H1 (cell line): ENCODE measurements at regions not wholly inside any gene's neighbourhood (a gene's known extent, or its start where the extent isn't known, plus 50 kb on each side); places are given as distances from the start of the nearest gene placed in this dataset.

Experiments
- CTCF ChIA-PET: fragments of 300-600 bp; sonication (Branson Sonifier 250); formaldehyde crosslinking; loops from one replicate; lab custom pipeline; 2021; ENCODE audit not compliant: partially characterized antibody; lab: Charles Lee
- POLR2A ChIA-PET: fragments of 300-600 bp; sonication (Branson Sonifier 250); formaldehyde crosslinking; loops from one replicate; lab custom pipeline; 2021; ENCODE audit warnings: inconsistent platforms; ENCODE audit not compliant: partially characterized antibody; lab: Charles Lee
- DNase-seq, 2 experiments: peaks; one replicate each; pipeline versions ENCODE4 v3.0.0 to v3.0.0-alpha.2; 2010 to 2022; ENCODE audit warnings: low spot score in 2 of 2, low read depth in 1 of 2, mixed read lengths in 1 of 2
- FAIRE-seq: peaks from 2 replicates; lab custom pipeline; 2011; peaks lifted over from hg19 to GRCh38; lab: Jason Lieb, UNC
- H2AFZ ChIP-seq: 2 replicates; pipeline ENCODE4 v1.8.1; 2012; ENCODE audit warnings: low read length, inconsistent platforms
- H2AK5ac ChIP-seq: 2 replicates; pipeline ENCODE4 v1.6.1; 2013; ENCODE audit warnings: low read depth, low read length
- H2BK120ac ChIP-seq: replicated peaks from 2 replicates; pipeline ENCODE3; 2013; ENCODE audit warnings: low read depth, low read length, inconsistent platforms
- H2BK12ac ChIP-seq: 2 replicates; pipeline ENCODE4 v1.6.1; 2013; ENCODE audit warnings: low read depth, low read length
- H2BK15ac ChIP-seq: 2 replicates; pipeline ENCODE4 v1.6.1; 2013; ENCODE audit warnings: low read length
- H2BK20ac ChIP-seq: 2 replicates; pipeline ENCODE4 v1.6.1; 2013; ENCODE audit warnings: low read length
- H2BK5ac ChIP-seq: 2 replicates; pipeline ENCODE4 v1.6.1; 2013; ENCODE audit warnings: low read depth, low read length
- H3K14ac ChIP-seq: 2 replicates; pipeline ENCODE4 v1.6.1; 2013; ENCODE audit warnings: inconsistent platforms; ENCODE audit not compliant: insufficient read length
- H3K18ac ChIP-seq: 2 replicates; pipeline ENCODE4 v1.6.1; 2013; ENCODE audit warnings: low read length; ENCODE audit errors: extremely low read depth
- H3K23ac ChIP-seq: 2 replicates; pipeline ENCODE4 v1.6.1; 2013; ENCODE audit warnings: inconsistent platforms; ENCODE audit not compliant: insufficient read length
- H3K23me2 ChIP-seq: 2 replicates; pipeline ENCODE4 v1.6.1; 2013; ENCODE audit warnings: low read depth, low read length
- H3K27ac ChIP-seq: 2 replicates; pipeline ENCODE4 v1.6.1; 2011; ENCODE audit warnings: low read depth, low read length, inconsistent platforms
- H3K27me3 ChIP-seq, 4 experiments: replicated peaks in 1 of 4; 1 replicate in 1 of 4; 2 replicates in 3 of 4; pipeline versions ENCODE4 v1.6.1 to v1.8.1; 2011 to 2013; ENCODE audit warnings: low read length in 3 of 4, mild to moderate bottlenecking in 3 of 4, inconsistent platforms in 2 of 4, mixed read lengths in 2 of 4, moderate library complexity in 1 of 4; ENCODE audit not compliant: control insufficient read depth in 3 of 4, insufficient read depth in 3 of 4; ENCODE audit errors: extremely low read depth in 1 of 4
- H3K36me3 ChIP-seq, 4 experiments: 2 replicates each; pipeline versions ENCODE4 v1.6.1 to v1.8.1; 2011 to 2013; ENCODE audit warnings: mild to moderate bottlenecking in 4 of 4, low read length in 3 of 4, moderate library complexity in 2 of 4, control low read depth in 1 of 4, inconsistent platforms in 1 of 4; ENCODE audit not compliant: insufficient read depth in 4 of 4, control insufficient read depth in 2 of 4
- H3K4ac ChIP-seq: replicated peaks from 2 replicates; pipeline ENCODE3; 2013; ENCODE audit warnings: low read length, low read depth, mixed read lengths, inconsistent platforms; ENCODE audit not compliant: insufficient read length
- H3K4me1 ChIP-seq, 4 experiments: replicated peaks in 1 of 4; 1 replicate in 1 of 4; 2 replicates in 3 of 4; pipeline versions ENCODE4 v1.6.1 to v1.8.1; 2011 to 2013; ENCODE audit warnings: low read length in 3 of 4, inconsistent platforms in 2 of 4, mixed read lengths in 1 of 4; ENCODE audit not compliant: insufficient read depth in 4 of 4, control insufficient read depth in 3 of 4
- H3K4me2 ChIP-seq, 2 experiments: 2 replicates each; pipeline versions ENCODE4 v1.6.1 to v1.8.1; 2011 to 2013; ENCODE audit warnings: low read depth in 2 of 2, low read length in 2 of 2, control low read depth in 1 of 2, inconsistent platforms in 1 of 2, mild to moderate bottlenecking in 1 of 2; ENCODE audit not compliant: insufficient read depth in 1 of 2
- H3K4me3 ChIP-seq, 4 experiments: fragments of 200-600, 300-600 bp in 1 of 4; sonication (generic), shearing (Covaris generic), sonication (Bioruptor Twin) in 1 of 4; 2 replicates each; pipeline versions ENCODE4 v1.5.1 to v1.8.1; 2011 to 2016; ENCODE audit warnings: low read length in 4 of 4, low read depth in 3 of 4, control low read depth in 2 of 4, inconsistent platforms in 2 of 4, mild to moderate bottlenecking in 2 of 4, mixed read lengths in 1 of 4, moderate library complexity in 1 of 4; ENCODE audit not compliant: insufficient read depth in 2 of 4; ENCODE audit errors: extremely low read depth in 1 of 4
- H3K56ac ChIP-seq: replicated peaks from 2 replicates; pipeline ENCODE3; 2013; ENCODE audit warnings: low read depth, mild to moderate bottlenecking, mixed read lengths, low read length, inconsistent platforms; ENCODE audit not compliant: insufficient read length
- H3K79me1 ChIP-seq: 2 replicates; pipeline ENCODE4 v1.6.1; 2013; ENCODE audit warnings: low read depth, low read length, control low read depth
- H3K79me2 ChIP-seq, 2 experiments: 2 replicates each; pipeline versions ENCODE4 v1.6.1 to v1.8.1; 2012 to 2013; ENCODE audit warnings: low read length in 2 of 2, mild to moderate bottlenecking in 2 of 2, inconsistent platforms in 1 of 2; ENCODE audit not compliant: insufficient read depth in 2 of 2, control insufficient read depth in 1 of 2
- H3K9ac ChIP-seq, 4 experiments: replicated peaks in 1 of 4; 1 replicate in 1 of 4; 2 replicates in 3 of 4; pipeline versions ENCODE4 v1.6.1 to v1.8.1; 2011 to 2013; ENCODE audit warnings: low read depth in 3 of 4, low read length in 3 of 4, control low read depth in 2 of 4, mild to moderate bottlenecking in 2 of 4, moderate library complexity in 2 of 4, inconsistent platforms in 1 of 4; ENCODE audit errors: extremely low read depth in 1 of 4
- H3K9me3 ChIP-seq, 2 experiments: 2 replicates each; pipeline versions ENCODE4 v1.6.1 to v1.8.1; 2012 to 2013; ENCODE audit warnings: mild to moderate bottlenecking in 2 of 2, moderate library complexity in 2 of 2, control low read depth in 1 of 2, inconsistent platforms in 1 of 2, low read depth in 1 of 2, low read length in 1 of 2, mixed read lengths in 1 of 2; ENCODE audit not compliant: insufficient read depth in 2 of 2
- H4K20me1 ChIP-seq, 2 experiments: replicated peaks in 1 of 2; 2 replicates each; pipeline versions ENCODE3 to v1.8.1; 2011 to 2013; ENCODE audit warnings: inconsistent platforms in 2 of 2, low read length in 2 of 2, mild to moderate bottlenecking in 1 of 2; ENCODE audit not compliant: insufficient read depth in 2 of 2, control insufficient read depth in 1 of 2
- H4K5ac ChIP-seq: 2 replicates; pipeline ENCODE4 v1.6.1; 2013; ENCODE audit warnings: low read length, low read depth, mixed read lengths, inconsistent platforms; ENCODE audit not compliant: insufficient read length
- H4K8ac ChIP-seq: 2 replicates; pipeline ENCODE4 v1.8.0; 2013; ENCODE audit warnings: mild to moderate bottlenecking, moderate library complexity, low read length, inconsistent platforms; ENCODE audit not compliant: insufficient read depth; ENCODE audit errors: extremely low read depth
- H4K91ac ChIP-seq: replicated peaks from 2 replicates; pipeline ENCODE3; 2013; ENCODE audit warnings: low read length, mixed read lengths, inconsistent platforms; ENCODE audit not compliant: insufficient read length
- JUN ChIP-seq: IDR thresholded peaks from 2 replicates; pipeline ENCODE4 v1.6.1; 2011; ENCODE audit warnings: low read depth, mild to moderate bottlenecking, improper control_type of control experiment, low read length
- KDM1A ChIP-seq: fragments of 200-600, 300-600 bp; sonication (generic); IDR thresholded peaks from 2 replicates; pipeline ENCODE4 v1.7.1; 2016; ENCODE audit warnings: mild to moderate bottlenecking, low read length, borderline replicate concordance
- SUZ12 ChIP-seq: fragments of 200-600 bp; sonication (generic); IDR thresholded peaks from 2 replicates; pipeline ENCODE4 v1.6.1; 2012; ENCODE audit warnings: mild to moderate bottlenecking, inconsistent platforms, low read length, moderate library complexity, mixed read lengths
- WGBS, 2 experiments: shearing (Covaris generic) in 1 of 2; methylation state at CpG; one replicate each; pipeline versions ENCODE4 v1.1.6 to v1.1.7; 2013 to 2015; ENCODE audit warnings: low lambda C conversion rate in 2 of 2, mixed read lengths in 2 of 2, inconsistent platforms in 1 of 2, low coverage in 1 of 2, missing lambda C conversion rate in 1 of 2; ENCODE audit not compliant: insufficient replicate concordance in 2 of 2, insufficient coverage in 1 of 2, insufficient read length in 1 of 2; ENCODE audit errors: extremely low coverage in 1 of 2, missing lambda C conversion rate in 1 of 2; 5-methylcytosine and 5-hydroxymethylcytosine counted together

DNA sequence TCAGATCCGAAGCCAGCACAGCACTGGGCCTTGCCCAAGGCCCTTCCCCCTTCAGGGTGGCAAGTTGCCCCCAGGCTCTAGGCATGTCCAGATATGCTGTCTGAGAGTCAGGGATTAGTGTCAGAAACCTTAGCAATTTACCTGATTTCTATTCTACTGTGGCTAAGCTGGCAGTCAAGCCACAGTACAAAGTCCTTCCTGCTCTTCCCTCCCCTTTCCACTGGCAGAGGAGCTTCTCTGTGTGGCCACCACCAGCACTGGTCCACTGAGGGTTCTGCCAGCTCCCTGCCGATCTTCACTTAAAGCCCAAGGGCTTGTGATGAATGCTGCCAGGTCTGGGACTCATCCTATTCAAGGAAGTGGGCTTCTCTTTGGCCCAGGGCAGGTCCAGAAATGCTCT, 324.5 kb upstream of the RPS6KA3 start:
- no peaks in the 10 kb centered on the region for H3K27me3 ChIP-seq
- no peaks in the 10 kb centered on the region; a peak in 3 of 7 replicates for H3K4me1 ChIP-seq
- no peak overlapping the region for H3K18ac ChIP-seq
- H4K91ac ChIP-seq = no peak overlapping the region
- ChIA-PET POLR2A (no interaction called here), CTCF (interaction anchor here (1.1 kb wide), 1 partner anchor 35 kb away, joined by 3 read pairs; no protein-coding TSS in a partner anchor)
- H2BK20ac ChIP-seq = no peak overlapping the region
- no peaks in the 10 kb centered on the region for H3K36me3 ChIP-seq
- no peak for TF ChIP-seq SUZ12
- TF ChIP-seq KDM1A = no peak
- TF ChIP-seq JUN = no peak
- no peaks in the 10 kb centered on the region for H3K23me2 ChIP-seq
- no peaks in the 10 kb centered on the region for H4K20me1 ChIP-seq
- H2BK12ac ChIP-seq = no peak overlapping the region
- no peak overlapping the region for H3K9ac ChIP-seq
- H3K79me1 ChIP-seq = no peaks in the 10 kb centered on the region
- H3K9me3 ChIP-seq = no peaks in the 10 kb centered on the region
- no peak overlapping the region for H3K56ac ChIP-seq
- 88% methylated on average over 2 of the region's 2 CpGs; no CpG with 5 or more reads in 1 of the 2 experiments for WGBS, 2 experiments
- no peaks in the 10 kb centered on the region for H3K79me2 ChIP-seq
- H4K5ac ChIP-seq = no peak overlapping the region
- DNase-seq (no peak), FAIRE-seq (no peak)
- H2BK120ac ChIP-seq = no peak overlapping the region
- no peak overlapping the region for H3K4me2 ChIP-seq
- no peak overlapping the region for H3K14ac ChIP-seq
- H2BK15ac ChIP-seq = no peak overlapping the region
- no peak overlapping the region for H3K4me3 ChIP-seq
- H3K23ac ChIP-seq = no peak overlapping the region
- no peak overlapping the region for H2AFZ ChIP-seq
- H3K4ac ChIP-seq = no peak overlapping the region
- no peak overlapping the region for H2AK5ac ChIP-seq
- no peak overlapping the region for H3K27ac ChIP-seq
- no peak overlapping the region for H4K8ac ChIP-seq
- H2BK5ac ChIP-seq = no peak overlapping the region
